Cardiac fibroblast (primary cell): ENCODE measurements at regions not wholly inside any gene's neighbourhood (a gene's known extent, or its start where the extent isn't known, plus 50 kb on each side); places are given as distances from the start of the nearest gene placed in this dataset.
"Not testable (repeated sequence)": the region's sequence is repeated elsewhere in the genome, so short reads cannot be mapped to it uniquely, and the experiment has no call there.

ENCODE experiments used
- DNase-seq, 2 donors: peaks; one replicate each; pipeline versions ENCODE4 v3.0.0 to v3.0.0-alpha.2; 2010; ENCODE audit warnings: low read depth in 2 of 2
- H3K4me3 ChIP-seq, 2 donors: replicated peaks in 1 of 2; 1 replicate in 1 of 2; 2 replicates in 1 of 2; pipeline ENCODE4 v1.5.1; 2011; ENCODE audit warnings: low read depth in 2 of 2, low read length in 2 of 2, mild to moderate bottlenecking in 2 of 2, moderate library complexity in 1 of 2
- CTCF ChIP-seq: IDR thresholded peaks from one replicate; pipeline ENCODE4 v1.5.1; 2011; ENCODE audit warnings: low read depth, mild to moderate bottlenecking, low read length, inconsistent platforms

- no peak overlapping the region for H3K4me3 ChIP-seq
- TF ChIP-seq CTCF = no peak
- no peak for DNase-seq
Observed at GRCh38 chr19:30959011-30959410, 390.2 kb downstream of the TSHZ3 start.

GRCh38 chr19:30955112-30956104, 393.8 kb downstream of the TSHZ3 start:
- DNase-seq = no peak
- TF ChIP-seq CTCF = no peak
- no peak overlapping the region for H3K4me3 ChIP-seq

- DNase-seq, H3K4me3 ChIP-seq: not testable (repeated sequence)
Observed at GRCh38 chr19:30944276-30944932, 404.8 kb downstream of the TSHZ3 start.

GRCh38 chr19:30943101-30943843, 406.0 kb downstream of the TSHZ3 start:
- no peak for TF ChIP-seq CTCF
- no peak for DNase-seq
- no peak overlapping the region for H3K4me3 ChIP-seq

- TF ChIP-seq CTCF = no peak
- DNase-seq = no peak
- H3K4me3 ChIP-seq = no peak overlapping the region
Observed at GRCh38 chr19:30942636-30943035, 406.6 kb downstream of the TSHZ3 start.

GRCh38 chr19:30941591-30941990, 407.6 kb downstream of the TSHZ3 start:
- no peak for TF ChIP-seq CTCF
- no peak for DNase-seq
- H3K4me3 ChIP-seq = no peak overlapping the region

GRCh38 chr19:30936276-30936675, 413.0 kb downstream of the TSHZ3 start:
- no peak for TF ChIP-seq CTCF
- DNase-seq = no peak
- no peak overlapping the region for H3K4me3 ChIP-seq
